ENCODE measurements at regions not wholly inside any gene's neighbourhood (a gene's known extent, or its start where the extent isn't known, plus 50 kb on each side); places are given as distances from the start of the nearest gene placed in this dataset.

GRCh38 chr5:2282893-2283292, 400.2 kb upstream of the IRX4 start:
- TF ChIP-seq CTCF (IDR thresholded peaks at IDR 0.05) (no peak), POLR2A (IDR thresholded peaks at IDR 0.05) (no peak)

Measured in body of pancreas (tissue), 4 donors.